Parathyroid adenoma (tissue), 2 donors: ENCODE measurements at regions not wholly inside any gene's neighbourhood (a gene's known extent, or its start where the extent isn't known, plus 50 kb on each side); places are given as distances from the start of the nearest gene placed in this dataset.

Experiments used
- H2AFZ ChIP-seq: fragments of 300-600 bp; sonication (generic); one replicate; pipeline ENCODE4 v1.7.0; 2017; ENCODE audit warnings: antibody characterized with exemption, mild to moderate bottlenecking
- H3K27ac ChIP-seq: fragments of 300-600 bp; sonication (generic); one replicate; pipeline ENCODE4 v1.7.0; 2017
- H3K27me3 ChIP-seq: fragments of 300-600 bp; sonication (generic); one replicate; pipeline ENCODE4 v1.7.0; 2017; ENCODE audit warnings: low read length; ENCODE audit not compliant: control insufficient read depth, insufficient read depth
- H3K36me3 ChIP-seq: fragments of 300-600 bp; sonication (generic); one replicate; pipeline ENCODE4 v1.7.0; 2017; ENCODE audit warnings: low read length; ENCODE audit not compliant: control insufficient read depth, insufficient read depth
- H3K4me1 ChIP-seq: fragments of 300-600 bp; sonication (generic); one replicate; pipeline ENCODE4 v1.7.0; 2017; ENCODE audit warnings: control low read depth
- H3K4me2 ChIP-seq: fragments of 300-600 bp; sonication (generic); one replicate; pipeline ENCODE4 v1.7.0; 2017; ENCODE audit warnings: low read length
- H3K4me3 ChIP-seq: fragments of 300-600 bp; sonication (generic); one replicate; pipeline ENCODE4 v1.7.0; 2017; ENCODE audit warnings: low read depth, low read length
- H3K79me2 ChIP-seq: fragments of 300-600 bp; sonication (generic); one replicate; pipeline ENCODE4 v1.7.0; 2017; ENCODE audit warnings: control low read depth
- H3K9ac ChIP-seq: fragments of 300-600 bp; sonication (generic); one replicate; pipeline ENCODE4 v1.7.0; 2017; ENCODE audit warnings: mild to moderate bottlenecking
- H3K9me3 ChIP-seq: fragments of 300-600 bp; sonication (generic); one replicate; pipeline ENCODE4 v1.7.0; 2017; ENCODE audit warnings: low read length; ENCODE audit not compliant: control insufficient read depth
- TF ChIP-seq, protein P1 (sequence below): fragments of 300-600 bp; sonication (generic); IDR thresholded peaks from one replicate; pipeline ENCODE4 v1.7.0; 2017; ENCODE audit warnings: antibody characterized with exemption, mild to moderate bottlenecking
- donor health status: primary hyperparathyroidism.

- H2AFZ ChIP-seq = no peak overlapping the region
- no peak overlapping the region for H3K4me2 ChIP-seq
- no peaks in the 10 kb centered on the region for H3K27me3 ChIP-seq
- no peak overlapping the region for H3K4me3 ChIP-seq
- TF ChIP-seq, protein P1, sequence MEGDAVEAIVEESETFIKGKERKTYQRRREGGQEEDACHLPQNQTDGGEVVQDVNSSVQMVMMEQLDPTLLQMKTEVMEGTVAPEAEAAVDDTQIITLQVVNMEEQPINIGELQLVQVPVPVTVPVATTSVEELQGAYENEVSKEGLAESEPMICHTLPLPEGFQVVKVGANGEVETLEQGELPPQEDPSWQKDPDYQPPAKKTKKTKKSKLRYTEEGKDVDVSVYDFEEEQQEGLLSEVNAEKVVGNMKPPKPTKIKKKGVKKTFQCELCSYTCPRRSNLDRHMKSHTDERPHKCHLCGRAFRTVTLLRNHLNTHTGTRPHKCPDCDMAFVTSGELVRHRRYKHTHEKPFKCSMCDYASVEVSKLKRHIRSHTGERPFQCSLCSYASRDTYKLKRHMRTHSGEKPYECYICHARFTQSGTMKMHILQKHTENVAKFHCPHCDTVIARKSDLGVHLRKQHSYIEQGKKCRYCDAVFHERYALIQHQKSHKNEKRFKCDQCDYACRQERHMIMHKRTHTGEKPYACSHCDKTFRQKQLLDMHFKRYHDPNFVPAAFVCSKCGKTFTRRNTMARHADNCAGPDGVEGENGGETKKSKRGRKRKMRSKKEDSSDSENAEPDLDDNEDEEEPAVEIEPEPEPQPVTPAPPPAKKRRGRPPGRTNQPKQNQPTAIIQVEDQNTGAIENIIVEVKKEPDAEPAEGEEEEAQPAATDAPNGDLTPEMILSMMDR = no peak
- no peaks in the 10 kb centered on the region for H3K9me3 ChIP-seq
- no peak overlapping the region for H3K27ac ChIP-seq
- no peaks in the 10 kb centered on the region for H3K79me2 ChIP-seq
- H3K9ac ChIP-seq = no peak overlapping the region
- H3K36me3 ChIP-seq = no peaks in the 10 kb centered on the region
- H3K4me1 ChIP-seq = no peaks in the 10 kb centered on the region
These were observed 111.3 kb downstream of the OLFM1 start for GRCh38 chr9:135198586-135199285.

DNA sequence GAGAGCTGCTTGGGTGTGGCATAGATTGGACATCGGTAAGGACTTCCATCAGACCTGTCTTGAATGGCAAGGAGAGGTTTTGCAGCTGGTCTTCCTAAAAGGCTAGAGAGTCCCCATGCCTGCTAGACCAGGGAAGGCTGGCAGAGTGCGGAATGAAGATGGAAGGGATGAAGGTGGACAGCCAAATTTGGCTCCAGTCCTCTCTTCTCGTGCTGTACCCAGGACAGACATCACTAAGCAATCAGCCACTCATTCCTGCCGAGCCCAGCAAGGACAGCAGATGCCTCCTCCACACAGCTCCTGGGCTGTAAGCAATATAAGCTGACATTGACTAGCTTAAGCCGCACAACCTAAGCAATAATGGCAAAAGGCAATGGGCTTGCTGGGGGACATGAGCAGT, 112.0 kb downstream of the OLFM1 start:
- H3K27me3 ChIP-seq = no peaks in the 10 kb centered on the region
- H3K4me2 ChIP-seq = no peak overlapping the region
- TF ChIP-seq, protein P1 = no peak
- no peaks in the 10 kb centered on the region for H3K9me3 ChIP-seq
- no peaks in the 10 kb centered on the region for H3K36me3 ChIP-seq
- H3K27ac ChIP-seq = no peak overlapping the region
- no peak overlapping the region for H2AFZ ChIP-seq
- no peaks in the 10 kb centered on the region for H3K79me2 ChIP-seq
- no peaks in the 10 kb centered on the region for H3K4me1 ChIP-seq
- no peak overlapping the region for H3K9ac ChIP-seq
- no peak overlapping the region for H3K4me3 ChIP-seq

DNA sequence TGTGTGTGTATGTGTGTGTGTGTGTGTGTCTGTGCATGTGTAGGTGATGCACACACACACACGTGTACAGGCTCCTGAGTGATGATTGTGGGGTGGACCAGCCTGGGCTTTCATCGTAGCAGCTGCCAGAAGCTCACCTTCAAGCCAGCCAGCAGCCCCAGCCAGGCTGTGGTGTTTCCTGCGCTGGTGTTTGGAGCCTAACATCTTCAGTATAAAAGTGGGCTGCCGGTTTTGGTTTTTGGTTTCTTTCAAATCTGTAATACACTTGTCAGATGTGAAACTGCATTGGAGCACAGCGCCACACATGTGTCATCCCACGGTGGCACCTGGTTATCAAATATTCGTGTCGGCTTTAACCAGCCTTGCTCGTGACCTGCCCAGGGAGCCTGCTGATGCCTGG, 114.2 kb downstream of the OLFM1 start:
- H3K9ac ChIP-seq = no peak overlapping the region
- no peaks in the 10 kb centered on the region for H3K27me3 ChIP-seq
- H3K4me3 ChIP-seq = no peak overlapping the region
- H3K4me1 ChIP-seq = no peaks in the 10 kb centered on the region
- no peaks in the 10 kb centered on the region for H3K9me3 ChIP-seq
- no peak overlapping the region for H3K27ac ChIP-seq
- no peak overlapping the region for H3K4me2 ChIP-seq
- H3K79me2 ChIP-seq = no peaks in the 10 kb centered on the region
- H3K36me3 ChIP-seq = no peaks in the 10 kb centered on the region
- H2AFZ ChIP-seq = no peak overlapping the region
- TF ChIP-seq, protein P1 = no peak

DNA sequence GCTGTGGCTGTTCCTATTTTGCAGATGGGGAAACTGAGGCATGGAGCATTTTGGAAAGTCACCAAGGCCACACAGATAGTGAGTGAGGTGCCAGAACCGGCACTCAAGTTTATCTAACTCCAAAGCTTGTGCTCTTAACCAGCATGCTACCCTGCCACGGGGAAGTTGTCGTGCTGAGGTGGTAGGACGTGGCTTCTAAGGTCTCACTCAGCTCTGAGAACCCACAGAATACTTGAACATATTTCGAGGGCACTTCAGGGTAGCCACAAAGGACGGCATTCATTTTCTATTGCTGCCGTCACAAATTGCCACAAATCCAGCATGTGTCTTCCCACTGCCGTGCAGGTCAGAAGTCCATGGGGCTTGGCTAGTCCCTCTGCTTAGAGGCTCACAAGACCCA, 116.7 kb downstream of the OLFM1 start:
- no peaks in the 10 kb centered on the region for H3K9me3 ChIP-seq
- no peak overlapping the region for H2AFZ ChIP-seq
- no peaks in the 10 kb centered on the region for H3K27me3 ChIP-seq
- no peak overlapping the region for H3K27ac ChIP-seq
- H3K4me3 ChIP-seq = no peak overlapping the region
- TF ChIP-seq, protein P1 = no peak
- H3K79me2 ChIP-seq = no peaks in the 10 kb centered on the region
- H3K4me1 ChIP-seq = no peaks in the 10 kb centered on the region
- H3K4me2 ChIP-seq = no peak overlapping the region
- H3K9ac ChIP-seq = no peak overlapping the region
- no peaks in the 10 kb centered on the region for H3K36me3 ChIP-seq

DNA sequence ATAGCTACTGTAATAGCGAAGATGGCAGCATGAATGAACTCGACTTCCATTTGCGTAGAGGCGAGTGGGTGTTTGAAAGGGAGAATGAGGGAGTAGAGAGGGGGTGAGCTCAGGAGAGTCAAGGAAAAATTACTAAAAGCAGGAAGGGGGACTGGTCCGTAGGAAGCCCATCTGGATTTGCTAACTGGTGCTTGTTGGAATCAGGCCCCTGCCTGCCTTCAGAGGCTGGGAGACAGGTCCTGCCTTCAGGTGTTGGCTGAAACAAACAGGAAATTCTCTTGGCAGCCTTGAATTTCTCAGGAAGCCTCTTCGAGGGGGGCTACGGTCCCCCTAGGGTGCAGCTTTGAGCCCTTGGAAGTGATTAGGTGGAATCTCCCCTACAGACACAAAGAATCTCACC, 121.7 kb downstream of the OLFM1 start:
- no peaks in the 10 kb centered on the region for H3K79me2 ChIP-seq
- H3K9ac ChIP-seq = no peak overlapping the region
- TF ChIP-seq, protein P1 = no peak
- H3K27ac ChIP-seq = no peak overlapping the region
- H3K4me1 ChIP-seq = no peaks in the 10 kb centered on the region
- H3K27me3 ChIP-seq = no peaks in the 10 kb centered on the region
- no peak overlapping the region for H2AFZ ChIP-seq
- no peaks in the 10 kb centered on the region for H3K36me3 ChIP-seq
- H3K4me3 ChIP-seq = no peak overlapping the region
- H3K4me2 ChIP-seq = no peak overlapping the region
- H3K9me3 ChIP-seq = no peaks in the 10 kb centered on the region
